Medulla oblongata (tissue), 1 donor: ENCODE measurements at regions not wholly inside any gene's neighbourhood (a gene's known extent, or its start where the extent isn't known, plus 50 kb on each side); places are given as distances from the start of the nearest gene placed in this dataset.
"Not testable (repeated sequence)": the region's sequence is repeated elsewhere in the genome, so short reads cannot be mapped to it uniquely, and the experiment has no call there.

Experiments
- DNase-seq: peaks from one replicate; pipeline ENCODE4 v3.0.0-alpha.2; 2015; ENCODE audit errors: extremely low spot score

DNA sequence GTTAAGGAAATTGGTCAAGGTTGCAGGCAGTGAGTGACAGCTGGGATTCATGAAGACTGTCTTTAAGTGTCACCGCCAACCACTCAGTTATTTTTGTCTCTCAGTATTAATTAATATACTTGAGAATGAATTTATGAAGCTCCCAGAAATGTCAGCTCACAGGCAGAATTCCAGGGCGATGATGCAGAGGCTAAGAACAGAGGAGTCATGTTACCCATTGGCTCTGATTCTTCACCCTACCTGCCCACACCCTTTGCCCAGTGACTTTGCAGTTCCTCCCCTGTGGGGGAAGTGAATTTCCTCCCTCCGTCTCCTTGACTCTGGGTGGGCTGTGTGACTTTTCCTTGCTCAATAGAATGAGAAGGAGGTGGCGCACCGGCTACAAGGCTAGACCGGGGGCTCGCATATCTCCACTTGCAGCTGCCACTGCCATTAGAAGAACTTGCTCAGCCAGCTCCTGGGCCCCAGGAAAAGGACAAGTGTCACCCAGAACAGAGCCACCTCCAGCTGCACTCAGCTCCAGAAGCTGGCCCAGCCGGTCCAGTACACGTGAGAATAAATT, 157.1 kb upstream of the PRKCQ start:
- no peak for DNase-seq

DNA sequence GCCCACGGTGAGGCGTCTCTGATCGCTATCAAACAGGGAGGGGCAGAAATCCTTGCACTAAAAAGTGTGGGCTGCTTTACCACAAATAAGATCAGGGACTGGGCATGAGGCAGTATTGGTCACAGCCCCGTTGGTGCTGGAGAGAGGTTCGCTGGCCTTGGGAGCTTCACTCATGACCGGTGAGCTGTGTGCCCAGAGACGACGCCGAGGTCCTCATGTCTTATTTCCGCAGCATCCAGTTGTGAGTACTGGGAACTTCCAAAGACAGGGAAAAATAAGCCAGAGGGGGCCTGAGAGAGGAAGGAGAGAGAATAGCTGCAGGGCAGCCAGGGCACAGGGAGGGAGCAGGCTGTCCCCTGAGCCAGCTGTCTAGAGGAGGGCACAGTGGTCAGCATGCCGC, 154.2 kb upstream of the PRKCQ start:
- DNase-seq: no peak

DNA sequence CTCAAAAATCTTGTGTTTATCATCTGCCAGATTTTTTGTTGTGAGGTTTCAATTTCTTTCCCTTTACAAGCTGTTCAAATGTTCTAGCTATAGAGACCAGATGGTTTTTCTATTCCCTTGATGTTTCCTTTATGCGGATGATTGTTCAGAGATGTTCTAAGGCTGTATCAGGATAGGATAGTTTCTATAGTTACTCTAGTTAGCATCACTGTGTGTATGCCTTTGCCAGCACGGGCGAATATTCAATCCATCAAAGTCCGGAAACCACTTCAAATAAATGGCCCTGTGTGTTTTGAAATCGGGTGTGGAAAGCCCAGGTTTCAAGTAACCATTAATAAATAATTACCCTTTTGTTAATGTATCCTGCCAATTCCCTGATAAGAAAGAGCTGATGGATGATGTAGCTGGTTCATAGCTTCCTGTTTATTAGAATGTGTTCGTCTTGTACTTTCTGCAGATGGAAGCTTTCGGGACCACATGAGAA, 149.8 kb upstream of the PRKCQ start:
- no peak for DNase-seq

DNA sequence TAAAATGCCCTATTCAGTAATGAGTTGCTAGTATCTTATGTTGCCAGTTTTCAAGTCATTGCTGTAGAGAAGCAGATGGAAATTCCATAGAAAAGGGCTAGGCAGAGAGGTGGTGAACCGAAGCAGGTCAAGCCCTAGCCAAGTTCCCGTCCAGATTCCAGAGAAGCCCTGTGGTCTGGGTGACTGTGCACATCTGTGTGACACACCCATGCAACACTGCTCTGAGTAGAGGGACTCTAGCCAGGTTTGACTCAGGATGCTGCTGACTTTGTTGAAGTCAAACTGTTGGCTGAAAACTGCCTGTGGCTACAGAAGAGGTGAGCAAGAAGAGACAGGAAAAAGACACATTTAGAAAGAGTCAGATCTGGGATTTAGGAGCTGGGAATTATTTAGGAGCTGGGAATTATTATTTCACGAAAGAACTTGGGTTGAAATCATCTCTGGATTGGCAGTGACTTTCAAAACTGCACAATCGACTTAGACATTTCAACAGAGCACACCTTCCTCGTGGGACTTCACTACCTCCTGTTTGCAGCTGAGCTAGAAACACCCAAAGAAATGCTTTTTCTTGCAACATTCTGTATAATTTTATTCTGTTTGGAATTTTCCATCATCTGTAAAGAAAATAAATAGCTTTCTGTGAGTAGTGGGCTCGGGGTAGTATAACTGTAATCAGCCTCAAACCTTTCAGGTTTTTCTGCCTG, 149.1 kb upstream of the PRKCQ start:
- no peak for DNase-seq

DNA sequence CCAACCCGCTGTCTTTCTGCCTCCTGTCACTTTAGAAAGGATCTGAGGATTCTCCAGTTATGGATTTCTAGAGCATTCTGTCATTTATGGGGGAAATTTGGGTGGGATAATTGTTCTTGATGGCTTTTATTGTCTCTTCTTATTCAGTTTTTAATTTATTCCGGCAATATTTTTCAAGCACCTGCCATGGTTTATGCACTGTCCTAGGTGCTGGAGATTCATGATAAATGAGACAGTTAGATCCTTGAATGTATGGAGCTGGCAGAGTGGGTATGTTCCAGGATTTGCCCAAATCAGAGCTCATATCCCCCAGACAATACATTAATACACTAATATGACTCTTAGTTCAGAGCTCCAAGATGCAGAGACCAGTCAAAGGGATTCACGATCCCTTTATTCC, 146.8 kb upstream of the PRKCQ start:
- DNase-seq: no peak

DNA sequence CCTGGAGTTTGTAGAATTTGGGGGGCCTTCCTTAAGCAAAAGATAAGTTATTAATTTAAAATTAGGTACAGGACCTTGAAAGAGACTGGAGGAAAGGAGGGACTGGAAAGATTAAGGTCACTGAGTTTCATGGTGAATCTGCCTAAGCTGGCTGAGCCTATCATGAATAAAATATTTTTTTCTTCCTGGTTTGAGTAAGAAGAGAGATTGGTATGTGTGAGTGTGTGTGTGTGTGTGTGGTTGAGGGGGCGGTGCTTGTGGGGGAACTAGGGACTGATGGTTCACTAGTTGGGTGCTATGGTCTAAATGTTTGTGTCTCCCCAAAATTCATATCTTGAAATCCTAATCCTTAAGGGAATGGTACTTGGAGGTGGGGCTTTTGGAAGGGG, 142.5 kb upstream of the PRKCQ start:
- DNase-seq: no peak

DNA sequence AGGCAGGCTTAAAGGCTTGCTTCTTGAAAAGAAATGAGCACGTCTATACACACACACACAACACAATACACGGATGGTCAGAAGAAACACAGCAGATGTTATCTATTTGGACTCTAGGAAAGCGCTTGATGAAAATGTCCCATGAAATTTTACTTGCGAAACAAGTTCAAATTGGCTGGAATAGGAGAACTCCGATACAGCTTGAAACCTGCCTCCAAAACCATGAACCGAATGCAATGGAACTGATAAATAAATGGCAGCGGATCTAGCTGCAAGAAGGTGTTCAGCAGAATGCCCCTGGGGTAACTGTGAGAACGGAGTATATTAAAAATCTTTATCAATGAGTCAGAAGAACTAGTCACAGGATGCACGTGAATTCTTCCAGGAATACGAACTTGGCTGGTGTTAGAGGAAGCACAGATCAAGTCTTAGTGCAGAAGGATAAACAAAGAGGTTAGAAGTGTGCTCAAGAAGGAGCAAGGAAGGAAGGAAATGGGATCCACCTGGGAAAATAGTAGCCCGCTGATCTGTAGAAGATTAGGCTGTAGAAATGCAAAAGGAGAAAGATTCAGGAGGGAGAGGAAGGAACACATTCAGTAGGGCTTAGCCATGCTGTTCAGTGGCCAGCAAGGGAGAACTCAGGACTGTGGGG, 142.0 kb upstream of the PRKCQ start:
- no peak for DNase-seq

DNA sequence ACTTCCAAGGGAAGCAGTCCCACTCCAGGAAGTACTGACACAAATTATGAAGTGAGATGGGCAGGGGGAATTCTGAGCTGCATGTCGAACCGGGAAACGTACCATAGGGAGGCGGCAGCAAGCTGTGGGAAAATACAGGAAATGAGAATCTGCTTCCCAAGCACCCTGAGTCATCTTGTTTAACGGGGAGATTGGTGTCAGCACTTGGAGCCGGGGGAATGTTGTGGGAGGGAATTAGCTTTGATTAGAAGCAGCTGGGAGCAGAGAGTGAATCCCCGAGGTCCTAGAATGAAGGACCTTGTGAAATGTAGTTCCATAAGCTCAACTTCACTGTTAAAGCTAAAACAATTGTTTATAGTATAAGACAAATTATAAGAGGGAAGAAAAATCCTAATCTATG, 141.4 kb upstream of the PRKCQ start:
- DNase-seq: no peak

DNA sequence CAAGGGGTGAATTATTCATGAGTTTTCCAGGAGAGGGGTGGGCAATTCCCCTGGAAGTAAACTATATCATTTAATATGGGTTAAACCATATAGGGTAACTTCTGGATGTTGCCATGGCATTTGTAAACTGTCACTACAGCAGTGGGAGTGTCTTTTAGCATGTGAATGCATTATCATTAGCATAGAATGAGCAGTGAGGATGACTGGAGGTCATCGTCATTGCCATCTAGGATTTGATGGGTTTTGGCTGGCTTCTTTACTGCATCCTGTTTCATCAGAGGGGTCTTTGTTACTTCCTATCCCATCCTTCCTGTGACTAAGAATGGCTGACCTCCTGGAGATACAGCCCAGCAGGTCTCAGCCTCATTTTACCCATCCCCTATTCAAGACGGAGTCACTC, 139.5 kb upstream of the PRKCQ start:
- DNase-seq: no peak

DNA sequence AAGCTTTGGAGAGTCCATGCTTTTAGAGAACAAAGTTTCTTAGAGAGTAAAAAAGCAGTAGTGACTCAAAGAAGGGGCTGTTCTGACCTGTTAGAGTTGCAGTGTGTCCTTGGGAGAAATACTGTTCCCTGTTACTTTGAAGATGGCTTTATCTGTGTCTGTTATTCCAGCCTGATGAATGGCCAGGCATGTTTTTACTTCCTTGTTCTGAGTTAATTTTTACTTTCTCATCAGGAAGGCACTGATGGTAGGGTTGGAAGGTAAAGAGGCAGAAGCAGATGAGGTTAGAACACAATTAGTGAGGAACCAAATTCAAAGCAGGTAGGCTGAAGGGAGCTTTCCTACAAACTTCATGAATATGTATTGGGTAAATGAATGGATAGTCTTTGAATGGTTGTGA, 138.5 kb upstream of the PRKCQ start:
- no peak for DNase-seq

DNA sequence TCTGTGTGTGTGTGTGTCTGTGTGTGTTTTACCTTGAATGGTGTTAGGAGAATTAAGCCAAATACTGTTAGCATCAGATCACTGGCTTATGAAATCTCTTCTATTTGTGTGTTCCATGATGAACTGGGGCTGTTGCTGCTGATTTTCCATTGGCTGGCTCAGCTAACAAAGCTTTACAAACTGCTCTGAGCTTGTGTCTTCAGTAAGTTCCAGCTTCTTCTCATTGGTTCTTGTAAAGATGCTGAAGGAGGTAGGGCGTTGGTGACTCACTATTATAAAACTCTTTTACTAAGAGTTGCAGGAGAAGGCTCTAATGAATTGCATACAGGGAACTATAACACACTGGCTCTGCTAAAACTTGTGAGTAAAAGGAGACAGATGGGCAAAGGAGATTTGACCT, 136.4 kb upstream of the PRKCQ start:
- DNase-seq: no peak

DNA sequence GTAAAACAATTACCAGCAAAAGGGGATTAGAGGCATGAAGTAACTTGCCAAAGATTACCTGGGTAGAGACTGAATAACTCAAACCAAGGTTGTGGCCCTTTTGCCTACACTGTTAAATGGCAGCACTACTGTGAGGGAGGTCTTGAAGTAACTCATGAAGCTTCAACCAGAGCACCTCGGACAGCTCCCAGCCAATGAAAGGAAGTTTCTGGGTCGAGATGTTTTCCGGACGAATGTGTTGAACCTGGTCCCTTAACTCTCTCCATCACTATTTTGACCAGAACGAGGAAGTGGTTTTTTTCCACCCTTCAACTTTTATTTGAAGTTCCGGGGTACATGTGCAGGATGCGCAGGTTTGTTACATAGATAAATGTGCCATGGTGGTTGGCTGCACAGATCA, 133.6 kb upstream of the PRKCQ start:
- DNase-seq: no peak

DNA sequence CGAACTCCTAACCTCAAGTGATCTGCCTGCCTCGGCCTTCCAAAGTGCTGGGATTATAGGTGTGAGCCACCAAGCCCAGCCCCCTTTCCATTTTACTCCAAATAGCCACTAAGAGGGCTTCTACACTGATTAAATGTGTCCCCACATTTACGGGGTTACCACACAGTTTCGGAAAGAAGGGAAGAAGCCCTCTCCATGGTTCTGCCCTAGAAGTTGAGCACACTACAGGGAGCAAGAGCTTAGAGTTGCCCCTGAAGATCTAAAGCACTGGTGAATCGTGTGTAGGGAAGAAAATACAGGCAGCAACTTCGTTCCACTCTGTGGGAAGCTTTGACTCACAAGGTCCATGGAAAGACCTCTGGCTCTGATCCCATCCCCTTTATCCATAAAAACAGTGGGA, 133.0 kb upstream of the PRKCQ start:
- DNase-seq: no peak

DNA sequence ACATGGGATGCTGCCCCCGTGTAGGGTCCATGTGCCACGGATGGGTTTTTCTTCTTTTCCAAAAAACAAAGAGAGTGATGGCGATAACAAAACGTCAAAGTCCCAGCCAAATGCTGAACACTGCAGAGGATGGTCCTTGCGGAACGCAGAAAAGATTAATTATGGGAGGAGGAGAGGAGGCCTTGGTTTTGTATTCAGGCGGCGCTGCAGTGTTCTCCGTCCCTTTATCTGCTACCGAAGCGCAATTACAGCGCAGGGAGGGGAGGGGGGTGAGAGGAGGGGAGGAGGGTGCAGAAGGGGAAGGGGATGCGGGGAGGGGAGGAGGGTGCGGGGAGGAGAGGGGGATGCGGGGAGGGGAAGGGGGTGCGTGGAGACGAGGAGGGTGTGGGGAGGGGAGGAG, 131.8 kb upstream of the PRKCQ start:
- DNase-seq: no peak

DNA sequence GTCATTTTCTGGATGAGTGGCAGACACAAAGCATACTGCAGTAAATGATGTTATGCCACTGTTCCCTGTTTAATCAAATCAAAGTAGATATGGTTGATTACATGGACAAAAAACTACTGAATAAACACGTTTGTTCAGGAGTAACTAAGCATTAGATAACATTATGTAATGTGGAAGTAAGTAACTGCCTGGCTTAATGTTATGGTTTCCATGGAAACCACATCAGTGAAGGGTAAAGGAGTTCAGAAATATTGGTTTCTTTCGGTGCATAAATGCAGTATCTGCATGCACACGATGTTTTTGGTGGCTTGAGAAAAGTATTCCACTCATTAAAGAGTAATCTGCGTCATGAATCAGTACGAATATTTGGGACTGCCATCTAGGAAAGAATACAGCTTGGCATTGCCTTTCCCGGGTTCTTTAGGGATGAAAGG, 131.3 kb upstream of the PRKCQ start:
- no peak for DNase-seq

DNA sequence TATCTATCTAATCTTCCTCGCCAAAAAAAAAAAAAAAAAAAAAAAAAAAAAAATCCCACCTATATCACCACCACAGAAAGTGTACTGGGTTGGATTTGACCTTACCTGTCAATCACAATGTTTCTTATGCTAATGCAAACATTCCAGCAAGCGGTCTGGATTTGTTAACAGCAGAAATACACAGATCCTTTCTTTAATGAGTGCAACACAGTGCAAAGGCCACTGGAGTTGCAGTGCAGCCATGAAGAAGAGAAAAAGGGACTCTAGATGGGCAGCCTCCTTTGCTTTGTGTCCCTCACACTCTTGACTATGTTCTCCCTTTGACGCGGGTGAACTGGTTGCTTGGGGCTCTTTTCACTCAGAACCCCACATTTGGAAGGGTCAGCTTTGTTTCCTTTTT, 127.3 kb upstream of the PRKCQ start:
- DNase-seq: no peak

DNA sequence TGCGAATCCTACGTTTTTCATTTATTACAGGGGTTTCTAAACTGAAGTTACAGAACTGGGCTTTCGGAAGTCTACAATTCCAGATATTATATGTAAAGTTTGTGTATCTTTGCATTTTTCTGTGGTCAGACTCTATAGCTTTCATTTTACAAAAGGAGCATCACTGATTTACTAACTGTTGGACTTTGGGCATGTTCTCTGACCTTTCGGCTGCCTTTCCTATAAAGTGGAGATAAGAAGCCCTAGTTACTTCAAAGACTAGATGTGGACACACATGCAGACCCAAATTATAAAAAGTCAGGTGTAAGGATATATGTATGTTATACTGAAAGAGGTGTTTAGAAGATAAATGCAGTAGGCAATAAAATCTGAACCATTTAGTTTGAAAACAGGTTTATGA, 126.6 kb upstream of the PRKCQ start:
- no peak for DNase-seq

DNA sequence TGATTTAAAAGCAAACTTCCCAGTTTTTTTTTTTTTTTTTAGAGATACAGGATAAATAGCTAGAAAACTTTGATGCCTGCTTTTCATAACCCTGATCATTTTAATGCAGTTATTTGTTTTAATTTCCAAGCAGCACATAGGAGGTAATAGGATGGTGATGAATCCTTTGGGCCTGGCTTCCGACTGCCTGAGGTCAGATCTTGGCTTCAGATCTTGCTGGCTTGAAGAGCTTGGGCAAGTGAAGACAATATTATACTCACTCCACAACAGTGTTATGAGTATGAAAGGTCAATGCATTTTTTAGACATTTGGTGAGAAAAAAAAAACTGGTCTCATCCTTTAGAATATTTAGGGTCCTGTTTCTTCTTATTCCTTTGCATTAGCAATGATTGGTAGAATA, 124.8 kb upstream of the PRKCQ start:
- DNase-seq: no peak

DNA sequence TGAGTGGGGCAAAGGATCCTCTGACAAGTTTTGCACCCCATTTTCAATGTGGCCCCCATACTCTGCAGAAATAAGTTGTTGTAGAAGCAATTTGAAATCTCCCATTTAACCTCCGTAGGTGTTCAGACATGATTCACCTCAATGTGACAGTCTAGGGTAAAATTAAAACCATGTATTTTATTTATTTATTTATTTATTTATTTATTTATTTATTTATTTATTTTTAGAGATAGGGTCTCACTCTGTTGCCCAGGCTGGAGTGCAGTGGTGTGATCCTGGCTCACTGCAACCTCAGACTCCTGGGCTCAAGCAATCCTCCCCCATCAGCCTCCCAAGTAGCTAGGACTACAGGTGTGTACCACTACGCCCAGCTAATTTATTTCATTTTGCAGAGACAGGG, 122.8 kb upstream of the PRKCQ start:
- not testable (repeated sequence) for DNase-seq

DNA sequence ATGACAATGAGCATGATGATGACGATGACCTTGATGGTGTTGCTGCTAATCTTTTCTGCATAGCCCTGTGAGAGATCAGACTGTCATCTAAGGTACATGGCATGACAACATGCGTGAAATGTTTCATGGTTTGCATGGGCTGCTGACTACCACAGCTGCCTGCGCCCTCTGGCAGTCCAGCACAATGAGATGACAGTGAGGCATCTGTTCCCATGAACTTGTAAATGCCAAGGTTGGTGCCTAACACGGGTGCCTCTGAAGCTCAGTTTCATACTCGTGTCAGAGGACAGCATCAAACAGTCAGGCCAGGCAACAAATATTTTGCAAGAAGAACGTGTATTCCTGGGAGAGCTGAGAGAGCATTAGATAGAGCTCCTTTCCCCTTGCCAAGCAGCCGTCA, 122.0 kb upstream of the PRKCQ start:
- DNase-seq: no peak

DNA sequence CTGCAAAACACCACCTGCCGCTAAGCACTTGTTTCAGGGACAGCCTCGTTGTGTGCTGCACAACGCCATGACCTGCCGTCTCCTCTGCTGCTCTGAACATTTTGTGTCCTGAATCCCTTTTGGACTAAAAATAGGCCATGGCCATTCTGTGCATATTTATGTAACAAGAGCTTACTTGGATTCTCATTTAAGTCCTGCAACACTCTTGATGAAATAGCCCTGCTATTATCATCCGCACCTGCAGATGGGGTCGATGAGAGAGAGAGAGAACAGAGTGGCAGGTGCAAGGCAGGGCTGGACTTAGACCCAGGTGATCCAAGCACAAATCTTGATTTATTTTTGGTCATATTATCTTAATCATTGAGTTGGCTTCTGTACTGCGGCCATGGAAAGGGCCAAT, 121.2 kb upstream of the PRKCQ start:
- no peak for DNase-seq

DNA sequence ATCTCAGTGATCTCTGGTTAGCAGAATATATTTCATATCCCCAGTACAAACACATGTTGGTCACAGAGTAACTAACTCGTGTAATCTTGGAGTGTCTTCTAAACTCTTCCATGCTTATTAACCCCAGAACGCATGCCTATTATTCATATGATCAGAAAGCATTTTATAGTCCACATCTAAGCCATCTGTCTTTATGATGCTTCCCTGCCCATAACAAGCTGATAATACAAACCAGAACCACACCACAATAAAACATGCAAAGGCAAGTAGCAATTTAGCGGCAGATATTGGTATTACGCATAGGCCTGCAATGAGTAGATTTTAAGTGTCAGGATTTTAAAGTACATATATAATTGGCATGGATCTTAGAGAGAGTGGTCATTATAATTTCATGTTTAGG, 120.0 kb upstream of the PRKCQ start:
- no peak for DNase-seq

DNA sequence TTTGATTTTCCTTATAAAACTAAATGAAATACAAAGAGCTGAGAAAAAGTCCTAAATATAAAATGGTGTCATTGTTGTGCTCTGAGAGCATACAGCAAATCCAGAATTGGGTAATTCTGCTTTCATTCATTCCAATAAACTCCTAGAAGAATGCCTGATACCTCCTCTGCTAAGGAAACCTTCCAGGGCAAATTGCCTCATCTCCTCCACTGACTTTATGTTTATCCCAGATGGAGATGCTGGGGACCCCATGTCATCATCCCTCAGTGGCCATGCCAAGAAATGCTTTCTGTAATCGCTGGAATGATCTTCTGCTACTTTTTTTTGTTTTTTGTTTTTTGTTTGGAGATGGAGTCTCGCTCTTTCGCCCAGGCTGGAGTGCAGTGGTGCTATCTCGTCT, 119.3 kb upstream of the PRKCQ start:
- no peak for DNase-seq
